K562 (cell line): ENCODE measurements at regions not wholly inside any gene's neighbourhood (a gene's known extent, or its start where the extent isn't known, plus 50 kb on each side); places are given as distances from the start of the nearest gene placed in this dataset.
"Not testable (repeated sequence)": the region's sequence is repeated elsewhere in the genome, so short reads cannot be mapped to it uniquely, and the experiment has no call there.

Experiments
- ATAC-seq: fragments of 200-7000 bp; cut with Tn5 transposase; 3 replicates; pipeline ENCODE4 v1.9.1; 2020; ENCODE audit warnings: moderate library complexity
- BruUV-seq: library from RNA; stranded (reverse); fragments of 400-500 nt; replicated peaks from 2 replicates; lab custom pipeline; 2021; lab: Mats Ljungman, UMichigan
- CTCF ChIA-PET: fragments of 300-600 bp; formaldehyde crosslinking; extraction: SDS; loops from one replicate; lab custom pipeline; 2021; ENCODE audit warnings: low intra/inter-chr PET ratio; lab: Yijun Ruan, JAX
- POLR2A ChIA-PET: fragments of 300-600, 350-650 bp; sonication (Branson Sonifier 250); formaldehyde crosslinking; extraction: SDS; loops from one replicate; lab custom pipeline; 2021; ENCODE audit warnings: antibody characterized with exemption, inconsistent platforms; lab: Yijun Ruan, JAX
- DNase-seq, 4 experiments: peaks; one replicate each; pipeline versions ENCODE4 v3.0.0 to v3.0.0-alpha.2; 2011 to 2018; ENCODE audit warnings: low spot score in 3 of 4, mixed read lengths in 3 of 4; ENCODE audit errors: extremely low read depth in 1 of 4
- FAIRE-seq: peaks from 2 replicates; lab custom pipeline; 2011; peaks lifted over from hg19 to GRCh38; lab: Jason Lieb, UNC
- H2AFZ ChIP-seq: 2 replicates; pipeline ENCODE4 v1.6.0; 2011; ENCODE audit warnings: low read depth, low read length, control low read depth, inconsistent platforms
- H3K27ac ChIP-seq: fragments of 200-600 bp; 3 replicates; pipeline ENCODE4 v1.8.0; 2011; ENCODE audit warnings: low read depth, mild to moderate bottlenecking, control low read depth, inconsistent platforms, low read length, moderate library complexity, mixed read lengths; ENCODE audit errors: extremely low read depth
- H3K27me3 ChIP-seq, 2 experiments: fragments of 300-600 bp in 1 of 2; 2 replicates in 1 of 2; 3 replicates in 1 of 2; pipeline versions ENCODE4 v1.6.0 to v1.8.0; 2011; ENCODE audit warnings: inconsistent platforms in 2 of 2, low read length in 2 of 2, mild to moderate bottlenecking in 1 of 2, mixed read lengths in 1 of 2, moderate library complexity in 1 of 2; ENCODE audit not compliant: control insufficient read depth in 2 of 2, insufficient read depth in 2 of 2
- H3K36me3 ChIP-seq: fragments of 300-600 bp; 3 replicates; pipeline ENCODE4 v1.8.0; 2011; ENCODE audit warnings: mild to moderate bottlenecking, low read length, inconsistent platforms; ENCODE audit not compliant: control insufficient read depth, insufficient read depth
- H3K4me1 ChIP-seq, 2 experiments: fragments of 200-600 bp in 1 of 2; replicated peaks in 1 of 2; 2 replicates in 1 of 2; 3 replicates in 1 of 2; pipeline versions ENCODE4 v1.5.1 to v1.8.0; 2011; ENCODE audit warnings: inconsistent platforms in 2 of 2, low read length in 2 of 2, mild to moderate bottlenecking in 1 of 2, mixed read lengths in 1 of 2, moderate library complexity in 1 of 2; ENCODE audit not compliant: control insufficient read depth in 2 of 2, insufficient read depth in 2 of 2
- H3K4me2 ChIP-seq: 2 replicates; pipeline ENCODE4 v1.6.1; 2011; ENCODE audit warnings: low read length, control low read depth, inconsistent platforms, mixed read lengths; ENCODE audit not compliant: insufficient read depth
- H3K4me3 ChIP-seq: fragments of 200-600 bp; sonication (generic), shearing (Covaris generic); 2 replicates; pipeline ENCODE4 v1.5.1; 2016; ENCODE audit warnings: control low read depth, inconsistent platforms
- H3K79me2 ChIP-seq: fragments of 200-600 bp; 3 replicates; pipeline ENCODE4 v1.8.0; 2011; ENCODE audit warnings: low read length, inconsistent platforms; ENCODE audit not compliant: control insufficient read depth, insufficient read depth
- H3K9ac ChIP-seq, 2 experiments: 2 replicates each; pipeline versions ENCODE4 v1.6.0 to v1.6.1; 2011; ENCODE audit warnings: low read depth in 2 of 2, low read length in 2 of 2, control low read depth in 1 of 2, inconsistent platforms in 1 of 2, mild to moderate bottlenecking in 1 of 2, mixed read lengths in 1 of 2; ENCODE audit not compliant: insufficient read depth in 1 of 2
- H3K9me1 ChIP-seq: one replicate; pipeline ENCODE4 v1.6.0; 2011; ENCODE audit warnings: inconsistent platforms, mild to moderate bottlenecking, low read length, moderate library complexity; ENCODE audit not compliant: control insufficient read depth, insufficient read depth
- H3K9me3 ChIP-seq: replicated peaks from 2 replicates; pipeline ENCODE4 v1.5.1; 2011; ENCODE audit warnings: low read depth, low read length, inconsistent platforms; ENCODE audit not compliant: control insufficient read depth, insufficient read depth
- H4K20me1 ChIP-seq: replicated peaks from 2 replicates; pipeline ENCODE4 v1.6.1; 2011; ENCODE audit warnings: low read length, inconsistent platforms, mixed read lengths; ENCODE audit not compliant: control insufficient read depth, insufficient read depth
- BDP1 ChIP-seq: IDR thresholded peaks from 3 replicates; pipeline ENCODE4 v1.6.1; 2011; ENCODE audit not compliant: insufficient read length, insufficient read depth
- CSDE1 ChIP-seq, 2 experiments: fragments of 450-650 bp; IDR thresholded peaks; 2 replicates each; pipeline ENCODE4 v1.6.1; 2016; ENCODE audit warnings: mild to moderate bottlenecking in 1 of 2
- ELF4 ChIP-seq: fragments of 450-650 bp; formaldehyde crosslinking; IDR thresholded peaks from 2 replicates; pipeline ENCODE4 v1.4.0; 2022; ENCODE audit warnings: missing genetic modification characterization
- GABPB2 ChIP-seq: fragments of 250-450 bp; sonication (Bioruptor Pico); conservative IDR thresholded peaks from 2 replicates; pipeline ENCODE4 v1.5.1; 2021; ENCODE audit warnings: mild to moderate bottlenecking
- HSF4 ChIP-seq: fragments of 250-450 bp; sonication (Bioruptor Pico); IDR thresholded peaks from 2 replicates; pipeline ENCODE4 v2.1.2; 2022; ENCODE audit warnings: mild to moderate bottlenecking, moderate library complexity, borderline replicate concordance
- MNT ChIP-seq, 2 experiments: fragments of 450-650 bp; conservative IDR thresholded peaks; 2 replicates each; pipeline ENCODE4 v1.6.1; 2017; ENCODE audit warnings: mild to moderate bottlenecking in 2 of 2, moderate library complexity in 2 of 2
- MYNN ChIP-seq, 2 experiments: sonication (generic); formaldehyde crosslinking in 1 of 2; IDR thresholded peaks; 2 replicates each; pipeline versions ENCODE4 v1.5.0 to v1.6.1; 2016 to 2020; ENCODE audit warnings: antibody characterized with exemption in 1 of 2, missing genetic modification reagents in 1 of 2
- NUFIP1 ChIP-seq: fragments of 450-650 bp; IDR thresholded peaks from 2 replicates; pipeline ENCODE4 v1.6.1; 2018; ENCODE audit not compliant: partially characterized antibody
- POLR2B ChIP-seq: fragments of 450-650 bp; IDR thresholded peaks from 2 replicates; pipeline ENCODE4 v1.6.1; 2018; ENCODE audit warnings: low read depth; ENCODE audit not compliant: partially characterized antibody
- POLR2H ChIP-seq: IDR thresholded peaks from 2 replicates; pipeline ENCODE4 v1.6.1; 2016; ENCODE audit warnings: missing genetic modification characterization, low read depth, mild to moderate bottlenecking, control low read depth, missing compliant biosample characterization, moderate library complexity
- SREBF2 ChIP-seq: sonication (generic); formaldehyde crosslinking; IDR thresholded peaks from 2 replicates; pipeline ENCODE4 v1.4.0; 2020; ENCODE audit warnings: mild to moderate bottlenecking, missing genetic modification reagents
- ZBTB17 ChIP-seq: fragments of 450-650 bp; formaldehyde crosslinking; IDR thresholded peaks from 2 replicates; pipeline ENCODE4 v1.4.0; 2020; ENCODE audit warnings: mild to moderate bottlenecking
- ZNF324 ChIP-seq: fragments of 250-450 bp; sonication (Bioruptor Pico); IDR thresholded peaks from 2 replicates; pipeline ENCODE4 v1.4.0; 2020; ENCODE audit warnings: mild to moderate bottlenecking
- WGBS: fragments of 100-300 bp; shearing (Covaris generic); methylation state at CpG from one replicate; pipeline ENCODE4 v1.1.6; 2016; ENCODE audit warnings: low coverage, mixed read lengths; ENCODE audit not compliant: insufficient coverage; ENCODE audit errors: missing lambda C conversion rate; 5-methylcytosine and 5-hydroxymethylcytosine counted together
- in situ Hi-C: fragments of 300-500 bp; cut with MboI; formaldehyde crosslinking; loops from 4 replicates; pipeline ENCODE4 v1.15.0; 2018; ENCODE audit warnings: inconsistent platforms, mixed read lengths
- intact Hi-C: fragments of 100-400 bp; cut with micrococcal nuclease; formaldehyde crosslinking; loops from 2 replicates; pipeline ENCODE4 v1.14.2; 2022
- TF ChIP-seq, protein P1 (sequence below): fragments of 450-650 bp; formaldehyde crosslinking; IDR thresholded peaks from 2 replicates; pipeline ENCODE4 v1.4.0; 2020; ENCODE audit warnings: mild to moderate bottlenecking, mixed read lengths

DNA sequence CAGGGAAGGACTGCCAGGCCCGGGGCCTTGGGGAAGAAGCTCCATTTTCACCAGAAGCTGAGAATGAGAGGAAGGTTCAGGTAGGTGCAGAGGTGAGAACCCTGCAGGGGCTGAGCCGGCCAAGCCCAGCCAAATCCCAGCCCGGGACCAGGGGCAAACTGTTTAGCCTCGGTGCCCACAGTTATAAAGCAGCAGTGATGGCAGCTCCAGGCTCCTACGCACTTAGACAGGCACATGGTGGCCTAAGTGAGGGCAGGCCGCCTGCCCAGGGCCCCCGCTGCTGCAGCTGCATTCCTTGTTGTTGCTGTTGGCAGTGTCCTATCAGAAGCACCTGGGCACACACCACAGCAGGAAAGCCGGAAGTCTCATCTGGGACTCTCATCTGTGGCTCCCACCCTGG is 159.9 kb upstream of the FOXD4L5 start (continued):
- TF ChIP-seq MNT (conservative IDR thresholded peaks at IDR 0.05): no peak
- TF ChIP-seq POLR2B: no peak
- TF ChIP-seq GABPB2 (CRISPR knock-in tag): no peak
- TF ChIP-seq MYNN (IDR thresholded peaks at IDR 0.05): no peak
- TF ChIP-seq MYNN (CRISPR knock-in tag; IDR thresholded peaks at IDR 0.05): no peak
- no peak for TF ChIP-seq ELF4 (CRISPR knock-in tag)
- no peak for TF ChIP-seq CSDE1 (IDR thresholded peaks at IDR 0.05)
- no peak for TF ChIP-seq POLR2H
- TF ChIP-seq SREBF2: no peak
- no peak for TF ChIP-seq BDP1
- TF ChIP-seq ZNF324: no peak
- TF ChIP-seq, protein P1, sequence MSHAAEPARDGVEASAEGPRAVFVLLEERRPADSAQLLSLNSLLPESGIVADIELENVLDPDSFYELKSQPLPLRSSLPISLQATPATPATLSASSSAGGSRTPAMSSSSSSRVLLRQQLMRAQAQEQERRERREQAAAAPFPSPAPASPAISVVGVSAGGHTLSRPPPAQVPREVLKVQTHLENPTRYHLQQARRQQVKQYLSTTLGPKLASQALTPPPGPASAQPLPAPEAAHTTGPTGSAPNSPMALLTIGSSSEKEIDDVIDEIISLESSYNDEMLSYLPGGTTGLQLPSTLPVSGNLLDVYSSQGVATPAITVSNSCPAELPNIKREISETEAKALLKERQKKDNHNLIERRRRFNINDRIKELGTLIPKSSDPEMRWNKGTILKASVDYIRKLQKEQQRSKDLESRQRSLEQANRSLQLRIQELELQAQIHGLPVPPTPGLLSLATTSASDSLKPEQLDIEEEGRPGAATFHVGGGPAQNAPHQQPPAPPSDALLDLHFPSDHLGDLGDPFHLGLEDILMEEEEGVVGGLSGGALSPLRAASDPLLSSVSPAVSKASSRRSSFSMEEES (CRISPR knock-in tag): no peak
- no peak for TF ChIP-seq NUFIP1
- TF ChIP-seq ZBTB17 (CRISPR knock-in tag): no peak
- TF ChIP-seq HSF4 (CRISPR knock-in tag): no peak

DNA sequence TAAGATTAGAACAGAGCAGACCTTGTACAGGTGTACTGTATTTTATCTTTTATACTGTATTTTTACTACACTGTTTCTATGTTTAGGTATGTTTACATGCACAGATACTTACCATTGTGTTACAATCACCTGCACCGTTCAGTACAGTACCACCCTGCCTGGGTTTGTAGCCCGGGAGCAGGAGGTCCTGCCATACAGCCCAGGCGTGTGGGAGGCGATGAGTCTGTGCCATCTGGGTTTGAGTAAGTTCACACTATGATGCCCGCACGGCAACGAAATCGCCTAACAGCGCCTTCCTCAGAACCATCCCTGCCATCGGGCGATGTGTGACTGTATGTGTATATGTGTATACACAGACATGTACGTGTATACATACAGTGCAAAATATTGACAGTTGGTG is 157.1 kb upstream of the FOXD4L5 start:
- H3K4me3 ChIP-seq, FAIRE-seq, H3K27ac ChIP-seq, intact Hi-C loops, H3K9me1 ChIP-seq, H3K4me2 ChIP-seq, H3K27me3 ChIP-seq, H3K79me2 ChIP-seq, H2AFZ ChIP-seq, CTCF ChIA-PET, BruUV-seq, H3K4me1 ChIP-seq, H3K9ac ChIP-seq, ATAC-seq, DNase-seq, H3K36me3 ChIP-seq, H3K9me3 ChIP-seq, POLR2A ChIA-PET, in situ Hi-C loops, H4K20me1 ChIP-seq: not testable (repeated sequence)
- WGBS: 22% methylated on average over 4 of the region's 12 CpGs
